NCI-H2227 (cell line): ENCODE measurements at regions not wholly inside any gene's neighbourhood (a gene's known extent, or its start where the extent isn't known, plus 50 kb on each side); places are given as distances from the start of the nearest gene placed in this dataset.

Experiments
- DNase-seq: peaks from one replicate; lab custom pipeline; 2025; ENCODE audit not compliant: unreplicated experiment; lab: John Stamatoyannopoulos, UW

- no peak for DNase-seq
These were observed 135.9 kb upstream of the MBL2 start for GRCh38 chr10:52908478-52908877.

- no peak for DNase-seq
These were observed 133.5 kb upstream of the MBL2 start for GRCh38 chr10:52906046-52906445.

GRCh38 chr10:52903397-52903938 is 130.9 kb upstream of the MBL2 start:
- DNase-seq, result no peak

GRCh38 chr10:52900593-52900992 is 128.0 kb upstream of the MBL2 start:
- no peak for DNase-seq

- DNase-seq, result no peak
These were observed 124.6 kb upstream of the MBL2 start for GRCh38 chr10:52897162-52897561.

GRCh38 chr10:52895059-52895458 is 122.5 kb upstream of the MBL2 start:
- DNase-seq, result no peak

- no peak for DNase-seq
These were observed 117.7 kb upstream of the MBL2 start for GRCh38 chr10:52890281-52890680.

GRCh38 chr10:52889611-52890010 is 117.0 kb upstream of the MBL2 start:
- no peak for DNase-seq

- DNase-seq, result peak; percentile 49
These were observed 111.7 kb upstream of the MBL2 start for GRCh38 chr10:52883996-52884871.

- DNase-seq, result no peak
These were observed 106.7 kb upstream of the MBL2 start for GRCh38 chr10:52879091-52879807.

GRCh38 chr10:52877451-52877850 is 104.9 kb upstream of the MBL2 start:
- DNase-seq, result no peak

GRCh38 chr10:52875336-52875735 is 102.8 kb upstream of the MBL2 start:
- no peak for DNase-seq

GRCh38 chr10:52874581-52874980 is 102.0 kb upstream of the MBL2 start:
- DNase-seq, result no peak

GRCh38 chr10:52871191-52871843 is 98.7 kb upstream of the MBL2 start:
- DNase-seq, result no peak

- no peak for DNase-seq
These were observed 98.0 kb upstream of the MBL2 start for GRCh38 chr10:52870562-52870961.

- DNase-seq, result no peak
These were observed 97.3 kb upstream of the MBL2 start for GRCh38 chr10:52869864-52870263.

GRCh38 chr10:52865213-52865612 is 92.6 kb upstream of the MBL2 start:
- no peak for DNase-seq

- DNase-seq, result no peak
These were observed 91.9 kb upstream of the MBL2 start for GRCh38 chr10:52864201-52865106.

- DNase-seq, result no peak
These were observed 86.1 kb upstream of the MBL2 start for GRCh38 chr10:52858722-52859121.

GRCh38 chr10:52855546-52856325 is 83.2 kb upstream of the MBL2 start:
- DNase-seq, result no peak
